GM12878 (cell line): ENCODE measurements at regions not wholly inside any gene's neighbourhood (a gene's known extent, or its start where the extent isn't known, plus 50 kb on each side); places are given as distances from the start of the nearest gene placed in this dataset.

Experiments used
- SIN3A ChIP-seq: IDR thresholded peaks from 2 replicates; pipeline ENCODE4 v1.6.1; 2012; ENCODE audit warnings: low read depth, low read length, improper control_type of control experiment
- SP1 ChIP-seq: IDR thresholded peaks from one replicate; pipeline ENCODE4 v1.6.1; 2011; ENCODE audit warnings: low read depth, low read length
- TF ChIP-seq, protein P1 (sequence below), 3 experiments: IDR thresholded peaks in 2 of 3; conservative IDR thresholded peaks in 1 of 3; 2 replicates each; pipeline ENCODE4 v1.5.1; 2011; ENCODE audit warnings: low read depth in 3 of 3, low read length in 3 of 3, mild to moderate bottlenecking in 3 of 3, control low read depth in 2 of 3, moderate library complexity in 2 of 3, inconsistent platforms in 1 of 3, mixed read lengths in 1 of 3; ENCODE audit not compliant: control insufficient read depth in 2 of 3, insufficient read depth in 1 of 3; ENCODE audit errors: extremely low read depth in 1 of 3
- TF ChIP-seq, protein P2 (sequence below): fragments of 450-650 bp; formaldehyde crosslinking; IDR thresholded peaks from 2 replicates; pipeline ENCODE4 v1.5.0; 2022; ENCODE audit warnings: mild to moderate bottlenecking, missing genetic modification characterization
- TF ChIP-seq, protein P3 (sequence below): IDR thresholded peaks from 2 replicates; pipeline ENCODE4 v1.6.1; 2012; ENCODE audit warnings: low read length, inconsistent platforms

- TF ChIP-seq, protein P1, sequence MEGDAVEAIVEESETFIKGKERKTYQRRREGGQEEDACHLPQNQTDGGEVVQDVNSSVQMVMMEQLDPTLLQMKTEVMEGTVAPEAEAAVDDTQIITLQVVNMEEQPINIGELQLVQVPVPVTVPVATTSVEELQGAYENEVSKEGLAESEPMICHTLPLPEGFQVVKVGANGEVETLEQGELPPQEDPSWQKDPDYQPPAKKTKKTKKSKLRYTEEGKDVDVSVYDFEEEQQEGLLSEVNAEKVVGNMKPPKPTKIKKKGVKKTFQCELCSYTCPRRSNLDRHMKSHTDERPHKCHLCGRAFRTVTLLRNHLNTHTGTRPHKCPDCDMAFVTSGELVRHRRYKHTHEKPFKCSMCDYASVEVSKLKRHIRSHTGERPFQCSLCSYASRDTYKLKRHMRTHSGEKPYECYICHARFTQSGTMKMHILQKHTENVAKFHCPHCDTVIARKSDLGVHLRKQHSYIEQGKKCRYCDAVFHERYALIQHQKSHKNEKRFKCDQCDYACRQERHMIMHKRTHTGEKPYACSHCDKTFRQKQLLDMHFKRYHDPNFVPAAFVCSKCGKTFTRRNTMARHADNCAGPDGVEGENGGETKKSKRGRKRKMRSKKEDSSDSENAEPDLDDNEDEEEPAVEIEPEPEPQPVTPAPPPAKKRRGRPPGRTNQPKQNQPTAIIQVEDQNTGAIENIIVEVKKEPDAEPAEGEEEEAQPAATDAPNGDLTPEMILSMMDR (IDR thresholded peaks at IDR 0.05 in 2 of 3, conservative IDR thresholded peaks at IDR 0.05 in 1 of 3; ENCODE audit: control insufficient read depth in 2 of 3, extremely low read depth in 1 of 3, insufficient read depth in 1 of 3, low read depth in 3 of 3, low read length in 3 of 3), result no peak
- TF ChIP-seq, protein P2, sequence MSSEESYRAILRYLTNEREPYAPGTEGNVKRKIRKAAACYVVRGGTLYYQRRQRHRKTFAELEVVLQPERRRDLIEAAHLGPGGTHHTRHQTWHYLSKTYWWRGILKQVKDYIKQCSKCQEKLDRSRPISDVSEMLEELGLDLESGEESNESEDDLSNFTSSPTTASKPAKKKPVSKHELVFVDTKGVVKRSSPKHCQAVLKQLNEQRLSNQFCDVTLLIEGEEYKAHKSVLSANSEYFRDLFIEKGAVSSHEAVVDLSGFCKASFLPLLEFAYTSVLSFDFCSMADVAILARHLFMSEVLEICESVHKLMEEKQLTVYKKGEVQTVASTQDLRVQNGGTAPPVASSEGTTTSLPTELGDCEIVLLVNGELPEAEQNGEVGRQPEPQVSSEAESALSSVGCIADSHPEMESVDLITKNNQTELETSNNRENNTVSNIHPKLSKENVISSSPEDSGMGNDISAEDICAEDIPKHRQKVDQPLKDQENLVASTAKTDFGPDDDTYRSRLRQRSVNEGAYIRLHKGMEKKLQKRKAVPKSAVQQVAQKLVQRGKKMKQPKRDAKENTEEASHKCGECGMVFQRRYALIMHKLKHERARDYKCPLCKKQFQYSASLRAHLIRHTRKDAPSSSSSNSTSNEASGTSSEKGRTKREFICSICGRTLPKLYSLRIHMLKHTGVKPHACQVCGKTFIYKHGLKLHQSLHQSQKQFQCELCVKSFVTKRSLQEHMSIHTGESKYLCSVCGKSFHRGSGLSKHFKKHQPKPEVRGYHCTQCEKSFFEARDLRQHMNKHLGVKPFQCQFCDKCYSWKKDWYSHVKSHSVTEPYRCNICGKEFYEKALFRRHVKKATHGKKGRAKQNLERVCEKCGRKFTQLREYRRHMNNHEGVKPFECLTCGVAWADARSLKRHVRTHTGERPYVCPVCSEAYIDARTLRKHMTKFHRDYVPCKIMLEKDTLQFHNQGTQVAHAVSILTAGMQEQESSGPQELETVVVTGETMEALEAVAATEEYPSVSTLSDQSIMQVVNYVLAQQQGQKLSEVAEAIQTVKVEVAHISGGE (CRISPR knock-in tag), result no peak
- no peak for TF ChIP-seq SIN3A
- no peak for TF ChIP-seq SP1
- TF ChIP-seq, protein P3, sequence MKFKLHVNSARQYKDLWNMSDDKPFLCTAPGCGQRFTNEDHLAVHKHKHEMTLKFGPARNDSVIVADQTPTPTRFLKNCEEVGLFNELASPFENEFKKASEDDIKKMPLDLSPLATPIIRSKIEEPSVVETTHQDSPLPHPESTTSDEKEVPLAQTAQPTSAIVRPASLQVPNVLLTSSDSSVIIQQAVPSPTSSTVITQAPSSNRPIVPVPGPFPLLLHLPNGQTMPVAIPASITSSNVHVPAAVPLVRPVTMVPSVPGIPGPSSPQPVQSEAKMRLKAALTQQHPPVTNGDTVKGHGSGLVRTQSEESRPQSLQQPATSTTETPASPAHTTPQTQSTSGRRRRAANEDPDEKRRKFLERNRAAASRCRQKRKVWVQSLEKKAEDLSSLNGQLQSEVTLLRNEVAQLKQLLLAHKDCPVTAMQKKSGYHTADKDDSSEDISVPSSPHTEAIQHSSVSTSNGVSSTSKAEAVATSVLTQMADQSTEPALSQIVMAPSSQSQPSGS, result no peak
These were observed 202.8 kb downstream of the DMRTA1 start for GRCh38 chr9:22649384-22649783.
